ENCODE measurements at regions not wholly inside any gene's neighbourhood (a gene's known extent, or its start where the extent isn't known, plus 50 kb on each side); places are given as distances from the start of the nearest gene placed in this dataset.
A peak's percentile ranks its signal among the peaks of the same experiment; 100 is the strongest.
"Not testable (repeated sequence)": the region's sequence is repeated elsewhere in the genome, so short reads cannot be mapped to it uniquely, and the experiment has no call there.

- DNase-seq = no peak
Measured at GRCh38 chr3:17872457-17872856, 130.0 kb upstream of the TBC1D5 start.

GRCh38 chr3:17865631-17866030 is 123.2 kb upstream of the TBC1D5 start:
- DNase-seq = no peak

GRCh38 chr3:17861476-17861875 is 119.0 kb upstream of the TBC1D5 start:
- DNase-seq = no peak

- DNase-seq = not testable (repeated sequence)
Measured at GRCh38 chr3:17860840-17861471, 118.5 kb upstream of the TBC1D5 start.

- DNase-seq = no peak
Measured at GRCh38 chr3:17852217-17852616, 109.8 kb upstream of the TBC1D5 start.

- DNase-seq = peak; percentile 95 to 96
Measured at GRCh38 chr3:17850448-17850847, 108.0 kb upstream of the TBC1D5 start.

- no peak for DNase-seq
Measured at GRCh38 chr3:17848102-17848501, 105.7 kb upstream of the TBC1D5 start.

- no peak for DNase-seq
Measured at GRCh38 chr3:17847156-17847555, 104.7 kb upstream of the TBC1D5 start.

- no peak for DNase-seq
Measured at GRCh38 chr3:17846466-17846865, 104.0 kb upstream of the TBC1D5 start.

GRCh38 chr3:17845026-17845812 is 102.8 kb upstream of the TBC1D5 start:
- no peak for DNase-seq

GRCh38 chr3:17844236-17844635 is 101.8 kb upstream of the TBC1D5 start:
- DNase-seq = no peak

- peak; percentile 80 to 81 for DNase-seq
Measured at GRCh38 chr3:17841190-17841828, 98.9 kb upstream of the TBC1D5 start.

GRCh38 chr3:17840651-17841050 is 98.2 kb upstream of the TBC1D5 start:
- no peak for DNase-seq

- DNase-seq = peak; percentile 8 to 26
Measured at GRCh38 chr3:17840126-17840525, 97.7 kb upstream of the TBC1D5 start.

GRCh38 chr3:17836919-17837318 is 94.5 kb upstream of the TBC1D5 start:
- no peak for DNase-seq

GRCh38 chr3:17836092-17836491 is 93.7 kb upstream of the TBC1D5 start:
- no peak for DNase-seq

- DNase-seq = no peak
Measured at GRCh38 chr3:17833786-17834559, 91.5 kb upstream of the TBC1D5 start.

- DNase-seq = no peak
Measured at GRCh38 chr3:17832016-17832415, 89.6 kb upstream of the TBC1D5 start.

GRCh38 chr3:17831366-17831765 is 88.9 kb upstream of the TBC1D5 start:
- no peak for DNase-seq

- no peak for DNase-seq
Measured at GRCh38 chr3:17830788-17831187, 88.4 kb upstream of the TBC1D5 start.

GRCh38 chr3:17828388-17828787 is 86.0 kb upstream of the TBC1D5 start:
- DNase-seq = no peak

GRCh38 chr3:17825298-17825697 is 82.9 kb upstream of the TBC1D5 start:
- no peak for DNase-seq

GRCh38 chr3:17823816-17824215 is 81.4 kb upstream of the TBC1D5 start:
- DNase-seq = no peak
